ENCODE measurements at regions not wholly inside any gene's neighbourhood (a gene's known extent, or its start where the extent isn't known, plus 50 kb on each side); places are given as distances from the start of the nearest gene placed in this dataset.
A peak's percentile ranks its signal among the peaks of the same experiment; 100 is the strongest.

DNA sequence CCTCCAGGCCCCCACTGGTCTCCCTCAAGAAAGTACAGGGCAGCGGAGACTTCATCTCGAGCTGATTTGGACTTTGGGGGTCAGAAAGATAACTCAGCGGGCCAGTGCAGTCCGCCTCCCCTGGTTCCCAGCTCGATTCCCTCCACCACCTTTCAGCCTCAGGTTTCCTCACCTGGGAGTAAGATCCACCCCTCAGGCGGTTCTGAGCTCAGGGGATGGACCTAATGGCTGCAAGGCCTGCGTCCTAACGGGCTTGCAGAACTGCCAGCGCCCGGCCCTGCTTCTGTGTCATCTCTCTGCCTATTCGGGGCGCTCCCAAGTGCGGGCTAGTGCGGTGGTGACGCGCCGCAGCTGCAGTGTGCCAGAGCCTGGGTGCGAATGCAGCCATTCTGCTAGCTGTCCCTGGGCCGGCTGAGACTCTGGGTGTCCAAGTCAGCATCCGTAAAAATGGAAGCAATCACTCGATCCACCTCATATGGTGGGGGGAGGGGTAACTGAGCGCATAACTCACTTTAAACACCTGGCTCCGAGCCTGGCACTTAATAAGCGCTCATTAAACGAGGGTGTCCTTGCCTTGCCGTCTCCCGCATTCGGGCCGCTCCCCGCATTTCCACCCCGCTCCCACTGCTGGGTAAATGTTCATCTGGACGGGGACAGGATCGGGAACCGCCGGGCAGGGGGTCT lies 129.6 kb upstream of the LHX1 start:
- H3K4me3 ChIP-seq, result no peak overlapping the region
- H3K27me3 ChIP-seq, result peaks cover 0 to 24% of the 10 kb centered on the region in 2 donors
- no peak for TF ChIP-seq POLR2A (IDR thresholded peaks at IDR 0.05)
- no peaks in the 10 kb centered on the region for H3K36me3 ChIP-seq
- intact Hi-C loops (cut with DNase I), result no loop called here
- peaks cover 0 to 8% (median 0%) of the 10 kb centered on the region in 4 donors for H3K4me1 ChIP-seq
- WGBS (ENCODE audit: insufficient coverage, low coverage, low lambda C conversion rate, missing lambda C conversion rate), result 33% methylated on average over 13 of the region's 35 CpGs
- ATAC-seq (no peak), DNase-seq (no peak)
- H3K27ac ChIP-seq, result no peak overlapping the region
- no peaks in the 10 kb centered on the region for H3K9me3 ChIP-seq

GRCh38 chr17:36808180-36808661 lies 129.1 kb upstream of the LHX1 start:
- DNase-seq (no peak), ATAC-seq (peak in 1 of 4 donors; percentile 9)
- no CpG with 5 or more reads among the region's 60 CpGs for WGBS (ENCODE audit: insufficient coverage, low coverage, low lambda C conversion rate, missing lambda C conversion rate)
- peaks cover 0 to 24% of the 10 kb centered on the region in 2 donors for H3K27me3 ChIP-seq
- TF ChIP-seq, protein P1, sequence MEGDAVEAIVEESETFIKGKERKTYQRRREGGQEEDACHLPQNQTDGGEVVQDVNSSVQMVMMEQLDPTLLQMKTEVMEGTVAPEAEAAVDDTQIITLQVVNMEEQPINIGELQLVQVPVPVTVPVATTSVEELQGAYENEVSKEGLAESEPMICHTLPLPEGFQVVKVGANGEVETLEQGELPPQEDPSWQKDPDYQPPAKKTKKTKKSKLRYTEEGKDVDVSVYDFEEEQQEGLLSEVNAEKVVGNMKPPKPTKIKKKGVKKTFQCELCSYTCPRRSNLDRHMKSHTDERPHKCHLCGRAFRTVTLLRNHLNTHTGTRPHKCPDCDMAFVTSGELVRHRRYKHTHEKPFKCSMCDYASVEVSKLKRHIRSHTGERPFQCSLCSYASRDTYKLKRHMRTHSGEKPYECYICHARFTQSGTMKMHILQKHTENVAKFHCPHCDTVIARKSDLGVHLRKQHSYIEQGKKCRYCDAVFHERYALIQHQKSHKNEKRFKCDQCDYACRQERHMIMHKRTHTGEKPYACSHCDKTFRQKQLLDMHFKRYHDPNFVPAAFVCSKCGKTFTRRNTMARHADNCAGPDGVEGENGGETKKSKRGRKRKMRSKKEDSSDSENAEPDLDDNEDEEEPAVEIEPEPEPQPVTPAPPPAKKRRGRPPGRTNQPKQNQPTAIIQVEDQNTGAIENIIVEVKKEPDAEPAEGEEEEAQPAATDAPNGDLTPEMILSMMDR (IDR thresholded peaks at IDR 0.05), result no peak
- TF ChIP-seq POLR2A (IDR thresholded peaks at IDR 0.05), result no peak
- peaks cover 0 to 8% (median 0%) of the 10 kb centered on the region in 4 donors for H3K4me1 ChIP-seq
- H3K36me3 ChIP-seq, result no peaks in the 10 kb centered on the region
- H3K27ac ChIP-seq, result no peak overlapping the region
- H3K4me3 ChIP-seq, result no peak overlapping the region
- no peaks in the 10 kb centered on the region for H3K9me3 ChIP-seq
- intact Hi-C loops (cut with DNase I), result no loop called here

DNA sequence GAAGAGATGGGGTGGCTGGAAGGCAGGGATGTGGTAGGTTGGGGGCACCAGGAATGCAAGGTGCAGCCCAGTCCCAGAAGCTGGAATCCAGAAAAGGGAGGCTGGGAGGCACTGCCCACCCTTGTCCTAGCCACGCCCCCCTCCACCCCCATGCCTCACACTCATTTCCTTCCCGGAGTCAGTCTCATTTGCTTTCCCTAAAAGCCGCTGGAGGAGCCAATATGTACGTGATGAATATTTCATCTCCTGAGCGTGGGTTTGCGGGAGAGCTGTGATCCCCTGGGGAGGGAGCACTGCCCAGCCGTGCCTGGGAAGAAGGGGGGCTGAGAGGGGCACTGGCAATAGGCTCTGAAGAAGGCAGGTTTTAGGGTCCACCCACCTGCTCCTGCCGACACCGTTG lies 124.5 kb upstream of the LHX1 start:
- no peak for ATAC-seq
- Histone ChIP-seq H3K27ac (no peak overlapping the region), H3K4me3 (no peak overlapping the region), H3K27me3 (peaks cover 0 to 21% of the 10 kb centered on the region in 2 donors), H3K9me3 (no peaks in the 10 kb centered on the region), H3K36me3 (no peaks in the 10 kb centered on the region), H3K4me1 (peaks cover 0 to 8% (median 0%) of the 10 kb centered on the region in 4 donors)
- no peak for TF ChIP-seq POLR2A (IDR thresholded peaks at IDR 0.05)
- TF ChIP-seq, protein P1 (IDR thresholded peaks at IDR 0.05), result no peak
- WGBS (ENCODE audit: insufficient coverage, low coverage, low lambda C conversion rate, missing lambda C conversion rate), result 7% methylated on average over 8 of the region's 9 CpGs
- intact Hi-C loops (cut with DNase I), result no loop called here
- no peak for DNase-seq

GRCh38 chr17:36813357-36813756 lies 123.9 kb upstream of the LHX1 start:
- H3K27ac ChIP-seq, result no peak overlapping the region
- 43% methylated on average over 3 of the region's 5 CpGs for WGBS (ENCODE audit: insufficient coverage, low coverage, low lambda C conversion rate, missing lambda C conversion rate)
- ATAC-seq (no peak), DNase-seq (no peak)
- H3K27me3 ChIP-seq, result peaks cover 0 to 15% of the 10 kb centered on the region in 2 donors
- H3K36me3 ChIP-seq, result no peaks in the 10 kb centered on the region
- no peak overlapping the region for H3K4me3 ChIP-seq
- H3K4me1 ChIP-seq, result peaks cover 0 to 3% (median 0%) of the 10 kb centered on the region in 4 donors
- TF ChIP-seq, protein P1 (IDR thresholded peaks at IDR 0.05), result no peak
- TF ChIP-seq POLR2A (IDR thresholded peaks at IDR 0.05), result no peak
- no peaks in the 10 kb centered on the region for H3K9me3 ChIP-seq
- intact Hi-C loops (cut with DNase I), result no loop called here

DNA sequence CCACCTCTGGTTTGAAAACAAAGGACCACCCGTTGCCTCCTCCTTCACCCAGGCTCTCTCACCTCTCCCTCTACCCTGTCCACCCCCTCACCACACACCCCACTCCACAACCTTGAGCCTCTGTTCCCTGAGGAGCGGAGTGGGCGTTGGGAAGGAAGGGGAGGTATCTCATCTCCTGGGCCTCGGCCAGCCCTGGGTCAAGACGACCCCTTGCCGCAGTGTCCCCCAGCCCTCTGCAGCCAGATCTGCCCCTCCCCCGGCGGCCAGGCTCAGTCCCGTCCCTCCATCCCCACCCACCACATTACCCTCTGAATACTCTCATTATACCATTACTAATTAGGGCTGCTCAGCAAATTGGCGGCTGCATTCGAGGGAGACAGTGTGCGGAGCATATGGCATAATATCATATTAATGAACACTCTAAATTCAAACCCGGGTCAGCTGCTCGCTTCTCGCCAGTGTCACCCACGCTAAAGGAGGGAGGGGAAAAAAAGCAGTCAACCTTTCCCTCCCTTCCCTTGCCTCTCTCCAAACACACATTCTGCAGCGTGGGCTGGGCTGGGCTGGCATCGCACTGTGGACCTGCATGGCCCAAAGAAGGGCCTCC lies 123.2 kb upstream of the LHX1 start:
- no peak for ATAC-seq
- no peak overlapping the region for H3K27ac ChIP-seq
- H3K36me3 ChIP-seq, result no peaks in the 10 kb centered on the region
- H3K4me1 ChIP-seq, result no peaks in the 10 kb centered on the region
- intact Hi-C loops (cut with DNase I), result no loop called here
- no peaks in the 10 kb centered on the region for H3K9me3 ChIP-seq
- H3K27me3 ChIP-seq, result peaks cover 0 to 8% of the 10 kb centered on the region in 2 donors
- no peak for DNase-seq
- H3K4me3 ChIP-seq, result no peak overlapping the region
- WGBS (ENCODE audit: insufficient coverage, low coverage, low lambda C conversion rate, missing lambda C conversion rate), result 32% methylated on average over 13 of the region's 18 CpGs
- TF ChIP-seq, protein P1 (IDR thresholded peaks at IDR 0.05), result no peak
- TF ChIP-seq POLR2A (IDR thresholded peaks at IDR 0.05), result no peak

Data from right lobe of liver (tissue), 6 donors.